Osteocyte (in vitro differentiated cells): ENCODE measurements at regions not wholly inside any gene's neighbourhood (a gene's known extent, or its start where the extent isn't known, plus 50 kb on each side); places are given as distances from the start of the nearest gene placed in this dataset.

Experiments used
- DNase-seq: peaks from one replicate; pipeline ENCODE4 v3.0.0; 2021; ENCODE audit warnings: mixed read lengths; ENCODE audit not compliant: unreplicated experiment; ENCODE audit errors: extremely low spot score
- H3K27ac Mint-ChIP-seq: one replicate; pipeline ENCODE4 v1.8.0; 2021; ENCODE audit warnings: mild to moderate bottlenecking, mixed read lengths; ENCODE audit not compliant: unreplicated experiment
- H3K27me3 Mint-ChIP-seq: one replicate; pipeline ENCODE4 v1.8.0; 2021; ENCODE audit warnings: mixed read lengths; ENCODE audit not compliant: unreplicated experiment
- H3K36me3 Mint-ChIP-seq: one replicate; pipeline ENCODE4 v1.8.0; 2021; ENCODE audit warnings: mixed read lengths; ENCODE audit not compliant: unreplicated experiment
- H3K4me1 Mint-ChIP-seq: one replicate; pipeline ENCODE4 v1.8.0; 2021; ENCODE audit warnings: mixed read lengths; ENCODE audit not compliant: unreplicated experiment
- H3K4me3 Mint-ChIP-seq: one replicate; pipeline ENCODE4 v1.8.0; 2021; ENCODE audit warnings: mild to moderate bottlenecking, moderate library complexity, mixed read lengths; ENCODE audit not compliant: unreplicated experiment
- H3K9me3 Mint-ChIP-seq: one replicate; pipeline ENCODE4 v1.8.0; 2021; ENCODE audit warnings: mixed read lengths; ENCODE audit not compliant: unreplicated experiment
- TF ChIP-seq, protein P1 (sequence below): fragments of 200-600 bp; sonication (generic); IDR thresholded peaks from 2 replicates; pipeline ENCODE4 v1.5.0; 2021; ENCODE audit warnings: antibody characterized with exemption, mild to moderate bottlenecking, moderate library complexity

DNA sequence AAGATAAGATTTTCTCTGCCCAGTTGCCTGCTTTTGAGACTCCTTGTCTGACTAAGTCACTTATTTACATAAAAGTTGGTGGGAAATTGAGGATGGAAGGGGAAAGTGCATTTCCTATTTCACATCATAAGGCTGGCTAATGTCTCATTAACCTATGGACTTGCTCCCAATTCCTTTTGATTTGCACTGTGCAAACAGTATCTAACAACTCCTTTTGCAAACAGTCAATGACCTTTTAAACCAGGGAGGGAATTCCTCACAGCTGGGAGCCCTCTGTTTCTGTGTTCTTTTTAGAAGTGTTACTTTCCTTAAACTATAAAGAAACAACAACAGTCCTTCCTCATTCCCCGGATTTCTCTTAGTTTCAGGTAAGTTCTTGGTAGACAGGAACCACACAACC lies 272.8 kb downstream of the RND3 start:
- Mint-ChIP-seq H3K27me3 (no peaks in the 10 kb centered on the region), H3K9me3 (peaks cover 4% of the 10 kb centered on the region), H3K27ac (peak overlapping the region; percentile 14), H3K4me3 (no peak overlapping the region), H3K4me1 (peaks cover 38% of the 10 kb centered on the region), H3K36me3 (no peaks in the 10 kb centered on the region)
- TF ChIP-seq, protein P1, sequence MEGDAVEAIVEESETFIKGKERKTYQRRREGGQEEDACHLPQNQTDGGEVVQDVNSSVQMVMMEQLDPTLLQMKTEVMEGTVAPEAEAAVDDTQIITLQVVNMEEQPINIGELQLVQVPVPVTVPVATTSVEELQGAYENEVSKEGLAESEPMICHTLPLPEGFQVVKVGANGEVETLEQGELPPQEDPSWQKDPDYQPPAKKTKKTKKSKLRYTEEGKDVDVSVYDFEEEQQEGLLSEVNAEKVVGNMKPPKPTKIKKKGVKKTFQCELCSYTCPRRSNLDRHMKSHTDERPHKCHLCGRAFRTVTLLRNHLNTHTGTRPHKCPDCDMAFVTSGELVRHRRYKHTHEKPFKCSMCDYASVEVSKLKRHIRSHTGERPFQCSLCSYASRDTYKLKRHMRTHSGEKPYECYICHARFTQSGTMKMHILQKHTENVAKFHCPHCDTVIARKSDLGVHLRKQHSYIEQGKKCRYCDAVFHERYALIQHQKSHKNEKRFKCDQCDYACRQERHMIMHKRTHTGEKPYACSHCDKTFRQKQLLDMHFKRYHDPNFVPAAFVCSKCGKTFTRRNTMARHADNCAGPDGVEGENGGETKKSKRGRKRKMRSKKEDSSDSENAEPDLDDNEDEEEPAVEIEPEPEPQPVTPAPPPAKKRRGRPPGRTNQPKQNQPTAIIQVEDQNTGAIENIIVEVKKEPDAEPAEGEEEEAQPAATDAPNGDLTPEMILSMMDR, result no peak
- DNase-seq, result no peak

DNA sequence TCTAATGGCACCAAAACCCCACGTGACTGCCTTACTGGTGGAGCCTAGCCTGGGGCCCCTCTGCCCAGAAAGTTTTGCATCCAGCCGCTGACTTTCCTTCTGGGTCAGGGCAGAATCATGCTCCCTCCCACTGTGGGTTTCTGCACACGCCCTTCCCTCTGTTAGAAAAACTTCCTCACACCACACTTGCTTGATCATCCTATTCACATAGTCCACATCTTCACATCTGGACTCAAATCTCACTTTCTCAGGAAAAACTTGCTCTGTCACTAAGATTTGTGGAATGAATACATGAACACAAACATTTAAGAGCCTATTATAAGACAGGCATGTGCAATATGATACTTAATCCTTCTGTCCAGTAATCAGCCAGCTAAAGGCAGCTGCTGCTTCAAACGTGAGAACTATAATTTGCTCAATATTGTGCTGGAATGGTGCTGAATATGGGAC lies 274.7 kb downstream of the RND3 start:
- Mint-ChIP-seq H3K4me1 (peaks cover 38% of the 10 kb centered on the region), H3K9me3 (peaks cover 4% of the 10 kb centered on the region), H3K27me3 (no peaks in the 10 kb centered on the region), H3K36me3 (no peaks in the 10 kb centered on the region), H3K27ac (peak overlapping the region; percentile 88), H3K4me3 (no peak overlapping the region)
- TF ChIP-seq, protein P1, result no peak
- DNase-seq, result no peak

GRCh38 chr2:150211164-150211631 lies 276.3 kb downstream of the RND3 start:
- Mint-ChIP-seq H3K4me1 (peaks cover 38% of the 10 kb centered on the region), H3K4me3 (no peak overlapping the region), H3K36me3 (no peaks in the 10 kb centered on the region), H3K27me3 (no peaks in the 10 kb centered on the region), H3K9me3 (no peaks in the 10 kb centered on the region), H3K27ac (no peak overlapping the region)
- TF ChIP-seq, protein P1, result no peak
- DNase-seq, result no peak

DNA sequence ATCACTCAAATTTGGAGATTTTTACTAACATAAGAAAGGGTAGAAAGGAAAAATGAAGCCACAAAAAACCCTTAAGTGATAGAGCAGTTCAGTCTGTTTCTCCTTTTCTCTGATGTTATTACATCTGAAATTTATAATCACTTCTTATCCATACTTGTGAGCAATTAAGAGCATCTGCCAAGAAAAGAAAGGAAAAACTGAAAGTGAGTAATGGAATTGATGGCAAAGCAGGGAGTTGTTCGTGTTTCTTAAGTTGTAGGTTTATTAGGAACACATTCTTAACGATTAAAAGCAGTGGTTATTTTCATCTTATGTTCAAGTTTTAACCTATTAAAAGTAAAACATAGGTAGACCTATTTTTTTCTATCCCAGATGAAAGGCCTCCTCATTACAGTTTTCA lies 277.7 kb downstream of the RND3 start:
- no peak for DNase-seq
- Mint-ChIP-seq H3K36me3 (no peaks in the 10 kb centered on the region), H3K27ac (no peak overlapping the region), H3K9me3 (no peaks in the 10 kb centered on the region), H3K4me3 (no peak overlapping the region), H3K27me3 (no peaks in the 10 kb centered on the region), H3K4me1 (peaks cover 35% of the 10 kb centered on the region)
- TF ChIP-seq, protein P1, result no peak

DNA sequence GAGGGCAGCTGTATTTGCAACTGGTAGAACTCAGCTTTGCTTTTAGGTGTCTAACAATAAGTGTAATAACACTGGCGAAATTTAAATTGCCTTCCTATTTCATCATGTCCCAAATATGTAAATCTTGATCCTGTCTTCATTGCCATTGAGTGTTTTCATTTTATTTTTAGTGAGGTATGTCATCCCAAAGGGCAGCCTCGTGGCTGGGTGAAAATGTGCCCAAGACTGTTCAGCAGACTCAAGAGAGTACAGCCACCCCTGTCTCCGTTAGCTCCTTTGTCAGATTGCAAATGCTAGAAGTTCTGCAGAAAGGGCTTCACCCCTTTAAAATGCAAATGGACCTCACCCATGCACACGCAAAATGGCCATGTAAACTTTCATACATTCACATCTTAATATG lies 278.8 kb downstream of the RND3 start:
- no peak overlapping the region for H3K27ac Mint-ChIP-seq
- DNase-seq, result no peak
- no peaks in the 10 kb centered on the region for H3K9me3 Mint-ChIP-seq
- peaks cover 26% of the 10 kb centered on the region for H3K4me1 Mint-ChIP-seq
- no peak overlapping the region for H3K4me3 Mint-ChIP-seq
- H3K36me3 Mint-ChIP-seq, result no peaks in the 10 kb centered on the region
- H3K27me3 Mint-ChIP-seq, result no peaks in the 10 kb centered on the region
- TF ChIP-seq, protein P1, result no peak
